Skeletal muscle tissue (tissue), 3 donors: ENCODE measurements at regions not wholly inside any gene's neighbourhood (a gene's known extent, or its start where the extent isn't known, plus 50 kb on each side); places are given as distances from the start of the nearest gene placed in this dataset.

Experiments
- H3K27ac ChIP-seq: one replicate; pipeline ENCODE4 v1.7.0; 2013; ENCODE audit warnings: mild to moderate bottlenecking, low read depth, low read length, inconsistent platforms
- H3K27me3 ChIP-seq, 3 donors: one replicate each; pipeline ENCODE4 v1.7.0; 2013; ENCODE audit warnings: low read length in 3 of 3; ENCODE audit not compliant: control insufficient read depth in 3 of 3, insufficient read depth in 3 of 3
- H3K36me3 ChIP-seq, 3 donors: one replicate each; pipeline ENCODE4 v1.7.0; 2013; ENCODE audit warnings: low read length in 3 of 3; ENCODE audit not compliant: control insufficient read depth in 3 of 3, insufficient read depth in 3 of 3
- H3K4me1 ChIP-seq, 3 donors: one replicate each; pipeline ENCODE4 v1.7.0; 2013; ENCODE audit warnings: low read length in 3 of 3, mild to moderate bottlenecking in 3 of 3; ENCODE audit not compliant: control insufficient read depth in 3 of 3, insufficient read depth in 3 of 3
- H3K4me3 ChIP-seq, 3 donors: one replicate each; pipeline ENCODE4 v1.7.0; 2013; ENCODE audit warnings: low read length in 3 of 3
- H3K9ac ChIP-seq, 3 donors: one replicate each; pipeline ENCODE4 v1.7.0; 2013; ENCODE audit warnings: low read length in 3 of 3, mild to moderate bottlenecking in 3 of 3, moderate library complexity in 2 of 3, low read depth in 1 of 3
- H3K9me3 ChIP-seq, 3 donors: one replicate each; pipeline ENCODE4 v1.7.0; 2013; ENCODE audit warnings: low read length in 3 of 3; ENCODE audit not compliant: control insufficient read depth in 3 of 3
- donor health status: Osteomylitis.

DNA sequence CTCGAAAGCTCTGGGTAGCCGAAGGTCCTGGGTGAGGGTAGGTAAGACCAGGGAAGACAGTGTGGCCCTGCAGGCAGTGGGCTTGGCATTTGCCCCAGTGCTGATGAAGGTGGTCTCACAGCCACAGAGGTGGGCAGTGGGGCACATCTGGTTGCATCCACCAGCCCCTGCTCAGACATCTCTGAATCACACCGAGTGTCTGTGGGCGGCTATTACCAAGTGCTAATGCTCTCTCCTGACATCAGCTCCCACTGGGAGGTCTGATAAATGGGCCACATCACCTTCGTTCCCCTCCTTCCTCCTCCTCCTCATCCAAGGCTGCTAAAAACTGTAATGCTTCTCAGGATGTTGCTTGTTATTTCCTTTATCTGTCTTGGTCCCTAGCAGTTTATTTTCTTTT lies 330.9 kb upstream of the COBL start:
- Histone ChIP-seq H3K36me3 (no peaks in the 10 kb centered on the region), H3K27ac (no peak overlapping the region), H3K27me3 (no peaks in the 10 kb centered on the region), H3K4me1 (no peaks in the 10 kb centered on the region), H3K4me3 (no peak overlapping the region), H3K9ac (no peak overlapping the region), H3K9me3 (no peaks in the 10 kb centered on the region)

DNA sequence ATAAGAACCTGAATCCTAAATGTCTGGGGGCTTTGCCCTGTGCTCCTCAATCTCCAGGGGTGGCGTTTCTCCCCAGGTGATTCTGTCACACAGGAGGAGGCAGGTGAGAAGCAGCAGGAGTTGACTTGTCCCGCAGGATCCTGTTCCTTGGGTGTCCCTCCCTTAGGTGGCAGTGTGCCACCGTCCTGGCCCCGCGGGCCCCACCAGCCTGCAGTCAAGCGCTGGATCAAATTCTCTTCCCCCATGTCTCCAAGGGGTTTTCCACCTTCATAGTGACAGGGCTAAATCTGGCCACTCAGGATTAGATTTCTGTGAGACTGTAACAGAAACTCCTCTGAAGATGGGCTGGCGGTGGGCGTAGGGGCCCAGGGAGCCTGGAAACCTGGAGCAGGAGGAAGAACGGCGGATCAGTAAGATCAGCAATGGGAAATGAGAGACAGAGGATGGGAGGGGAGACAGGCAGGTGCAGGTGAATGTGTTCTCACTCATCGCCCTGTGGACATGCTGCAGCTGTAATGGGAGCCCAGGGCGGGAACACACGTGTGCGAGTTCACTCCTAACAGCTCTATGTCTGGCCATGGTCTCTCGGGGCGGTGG lies 329.2 kb upstream of the COBL start:
- no peaks in the 10 kb centered on the region for H3K27me3 ChIP-seq
- H3K9ac ChIP-seq: no peak overlapping the region
- no peaks in the 10 kb centered on the region for H3K36me3 ChIP-seq
- H3K27ac ChIP-seq: no peak overlapping the region
- no peaks in the 10 kb centered on the region for H3K9me3 ChIP-seq
- no peak overlapping the region for H3K4me3 ChIP-seq
- no peaks in the 10 kb centered on the region for H3K4me1 ChIP-seq

DNA sequence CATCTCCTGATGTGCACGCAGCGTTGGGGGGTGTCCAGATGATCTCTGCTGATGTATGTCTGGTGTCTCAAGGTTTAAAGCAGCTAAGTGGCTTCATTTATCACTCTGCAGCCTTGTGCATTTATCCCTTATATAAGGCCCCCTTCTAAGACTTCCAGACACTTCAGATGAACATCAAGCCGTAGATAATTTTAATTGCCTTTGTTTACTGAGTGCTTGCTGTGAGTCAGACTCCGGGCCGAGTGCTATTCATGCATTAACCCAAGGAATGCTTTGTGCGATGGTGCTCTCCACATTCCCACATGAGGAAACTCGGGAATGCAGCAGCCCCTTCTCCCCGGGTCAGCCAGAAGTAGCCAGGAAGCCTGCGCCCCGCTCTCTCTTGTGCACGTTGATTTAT lies 328.6 kb upstream of the COBL start:
- Histone ChIP-seq H3K27ac (no peak overlapping the region), H3K36me3 (no peaks in the 10 kb centered on the region), H3K4me3 (no peak overlapping the region), H3K4me1 (no peaks in the 10 kb centered on the region), H3K9me3 (no peaks in the 10 kb centered on the region), H3K27me3 (no peaks in the 10 kb centered on the region), H3K9ac (no peak overlapping the region)

DNA sequence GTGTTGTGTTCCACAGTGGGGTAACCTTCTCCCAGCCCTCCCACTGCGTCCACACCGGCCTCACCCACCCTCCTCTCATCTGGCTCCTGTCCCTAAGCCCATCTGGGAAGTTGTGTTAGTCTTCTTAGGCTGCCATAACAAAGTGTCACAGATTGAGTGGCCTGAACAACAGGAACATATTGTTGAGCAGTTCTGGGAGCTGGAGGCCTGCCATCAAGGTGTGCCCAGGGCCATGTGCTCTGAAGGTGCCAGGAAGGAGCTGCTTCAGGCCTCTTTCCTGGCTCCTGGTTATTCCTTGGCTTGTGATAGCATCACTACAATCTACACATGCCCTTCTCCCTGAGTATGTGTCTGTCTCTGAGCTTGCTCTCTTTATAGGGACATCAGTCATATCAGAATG lies 327.6 kb upstream of the COBL start:
- H3K4me3 ChIP-seq: no peak overlapping the region
- no peak overlapping the region for H3K27ac ChIP-seq
- no peaks in the 10 kb centered on the region for H3K27me3 ChIP-seq
- H3K9ac ChIP-seq: no peak overlapping the region
- no peaks in the 10 kb centered on the region for H3K9me3 ChIP-seq
- no peaks in the 10 kb centered on the region for H3K36me3 ChIP-seq
- H3K4me1 ChIP-seq: no peaks in the 10 kb centered on the region

DNA sequence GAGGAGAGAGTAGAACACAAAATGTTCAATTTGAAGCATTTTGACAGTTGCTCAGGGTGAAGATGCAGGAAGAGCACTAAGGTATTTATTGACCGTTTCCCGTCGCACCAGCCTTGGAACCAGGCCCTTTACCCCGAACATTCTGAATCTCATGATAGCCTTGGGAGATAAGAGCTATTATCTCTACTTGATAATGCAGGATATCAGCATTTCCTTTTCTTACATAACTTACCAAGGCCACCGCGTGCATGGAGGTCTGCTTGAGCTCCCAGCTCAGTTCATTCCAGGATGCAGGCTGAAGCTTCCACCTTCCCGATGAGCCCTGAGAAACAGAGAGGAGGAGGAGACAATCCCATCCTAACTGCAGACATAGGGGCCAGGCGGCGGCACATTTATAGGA lies 324.2 kb upstream of the COBL start:
- H3K4me3 ChIP-seq: no peak overlapping the region
- no peaks in the 10 kb centered on the region for H3K36me3 ChIP-seq
- no peak overlapping the region for H3K27ac ChIP-seq
- no peaks in the 10 kb centered on the region for H3K4me1 ChIP-seq
- H3K9ac ChIP-seq: no peak overlapping the region
- no peaks in the 10 kb centered on the region for H3K27me3 ChIP-seq
- H3K9me3 ChIP-seq: no peaks in the 10 kb centered on the region

DNA sequence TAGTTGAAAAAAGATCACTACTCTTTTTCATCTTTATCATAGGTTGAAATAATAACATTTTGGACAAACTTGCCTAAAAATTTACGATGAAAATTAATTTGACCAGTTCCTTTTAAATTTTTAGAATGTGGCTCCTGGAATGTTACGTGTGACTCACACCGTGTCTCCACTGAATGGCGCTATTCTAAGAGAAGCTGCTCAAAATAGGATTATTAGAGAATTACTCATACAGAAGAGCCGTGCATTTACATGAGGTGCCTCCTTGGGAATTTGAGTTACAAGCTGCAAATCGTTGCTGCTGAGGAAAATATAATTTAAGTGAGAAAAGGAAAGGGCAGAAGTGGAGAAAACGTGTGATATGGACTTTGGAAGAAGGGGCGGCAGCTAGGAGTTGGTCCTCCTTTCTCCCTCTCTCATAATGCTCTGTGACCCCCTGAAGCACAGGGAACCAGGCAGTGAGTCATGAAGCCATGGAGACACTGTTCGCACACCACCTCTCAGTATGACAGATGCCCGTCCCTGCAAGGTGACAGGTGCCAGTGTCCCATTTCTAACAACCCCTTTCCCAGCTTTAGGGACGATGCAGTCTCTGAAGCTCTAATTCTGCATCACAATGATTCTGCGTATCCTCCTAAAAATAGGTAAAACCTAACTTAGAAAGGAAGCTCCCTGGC lies 323.2 kb upstream of the COBL start:
- Histone ChIP-seq H3K9ac (no peak overlapping the region), H3K9me3 (no peaks in the 10 kb centered on the region)

DNA sequence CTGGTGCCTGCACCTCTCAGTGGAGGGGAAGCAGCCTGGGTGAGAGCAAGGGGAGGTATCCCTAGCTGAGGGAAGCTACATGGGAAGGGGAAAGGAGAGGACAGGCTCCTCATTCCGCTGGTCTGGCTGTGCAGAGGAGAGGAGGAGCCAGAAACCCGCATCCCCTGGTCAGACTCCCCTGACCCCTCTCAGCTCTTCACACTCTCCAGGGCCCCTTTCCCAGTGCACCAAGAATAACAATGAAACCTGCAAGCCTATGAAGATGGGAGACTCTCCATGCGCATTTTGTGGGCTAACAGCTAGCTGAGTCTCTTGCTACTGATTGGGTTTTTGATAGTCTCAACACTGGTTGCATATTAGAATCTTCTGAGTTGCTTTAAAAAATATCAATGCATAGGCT lies 319.9 kb upstream of the COBL start:
- Histone ChIP-seq H3K27ac (no peak overlapping the region), H3K9ac (no peak overlapping the region), H3K27me3 (no peaks in the 10 kb centered on the region), H3K9me3 (no peaks in the 10 kb centered on the region), H3K4me3 (no peak overlapping the region), H3K4me1 (no peaks in the 10 kb centered on the region), H3K36me3 (no peaks in the 10 kb centered on the region)

More for the DNA sequence above, 323.2 kb upstream of the COBL start:
- no peaks in the 10 kb centered on the region for H3K36me3 ChIP-seq
- H3K4me3 ChIP-seq: no peak overlapping the region
- no peaks in the 10 kb centered on the region for H3K4me1 ChIP-seq
- H3K27ac ChIP-seq: no peak overlapping the region
- H3K27me3 ChIP-seq: no peaks in the 10 kb centered on the region

DNA sequence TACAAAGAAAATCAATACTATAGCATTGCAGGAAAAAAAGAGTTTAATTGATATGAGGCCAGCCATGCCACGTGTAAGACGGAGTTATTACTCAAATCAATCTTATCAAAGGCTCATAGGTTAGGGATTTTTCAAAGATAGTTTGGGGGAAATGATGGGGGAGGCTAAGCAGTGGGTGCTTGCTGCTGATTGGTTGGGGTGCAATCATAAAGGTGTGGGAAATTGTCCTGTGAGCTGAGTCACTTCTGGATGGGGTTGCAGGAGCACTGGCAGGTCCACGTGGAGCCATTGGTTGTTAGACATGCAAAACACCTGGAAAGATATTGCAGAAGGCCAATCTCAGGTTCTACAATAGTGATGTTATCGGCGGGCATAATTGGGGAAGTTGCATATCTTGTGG lies 319.2 kb upstream of the COBL start:
- Histone ChIP-seq H3K36me3 (no peaks in the 10 kb centered on the region), H3K9ac (no peak overlapping the region), H3K4me1 (no peaks in the 10 kb centered on the region), H3K4me3 (no peak overlapping the region), H3K9me3 (no peaks in the 10 kb centered on the region), H3K27me3 (no peaks in the 10 kb centered on the region), H3K27ac (no peak overlapping the region)

DNA sequence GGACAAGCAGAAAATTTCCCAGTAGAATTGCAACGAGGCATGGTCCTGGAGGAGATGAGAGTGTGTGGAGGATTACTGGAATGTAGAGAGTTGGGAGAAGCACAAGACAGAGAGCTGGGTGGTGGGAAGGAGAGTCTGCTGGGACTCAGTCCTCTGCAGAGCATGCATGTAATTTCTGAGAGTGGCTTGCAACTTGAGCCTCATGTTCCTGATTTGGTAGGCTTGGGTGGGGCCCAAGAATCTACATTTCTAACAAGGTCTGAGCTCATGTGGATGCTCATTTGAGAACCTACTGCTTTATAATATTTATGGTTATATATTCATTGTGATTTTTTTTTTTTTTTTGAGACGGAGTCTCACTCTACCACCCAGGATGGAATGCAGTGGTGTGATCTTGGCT lies 317.9 kb upstream of the COBL start:
- Histone ChIP-seq H3K4me3 (no peak overlapping the region), H3K4me1 (no peaks in the 10 kb centered on the region), H3K9ac (no peak overlapping the region), H3K36me3 (no peaks in the 10 kb centered on the region), H3K27me3 (no peaks in the 10 kb centered on the region), H3K27ac (no peak overlapping the region), H3K9me3 (no peaks in the 10 kb centered on the region)

DNA sequence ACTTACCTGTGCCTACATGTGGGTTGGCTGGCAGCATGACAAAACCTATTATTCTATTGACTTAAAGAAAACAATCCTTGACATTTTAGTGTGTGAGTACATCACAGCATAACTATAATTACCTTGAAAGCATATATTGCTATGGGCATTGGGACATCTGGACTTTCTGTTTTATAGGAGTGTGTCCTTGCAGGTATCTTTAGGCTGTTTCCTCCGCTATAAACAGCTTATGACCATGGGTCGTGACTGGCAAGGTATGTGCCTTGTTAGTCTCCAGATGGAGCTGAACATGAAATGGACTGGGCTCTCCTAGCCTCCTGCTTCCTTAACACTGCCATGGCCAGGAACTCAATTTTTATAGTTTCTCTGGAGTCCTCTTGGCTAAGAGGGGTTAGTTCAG lies 317.4 kb upstream of the COBL start:
- Histone ChIP-seq H3K9me3 (no peaks in the 10 kb centered on the region), H3K4me1 (no peaks in the 10 kb centered on the region), H3K27me3 (no peaks in the 10 kb centered on the region), H3K4me3 (no peak overlapping the region), H3K36me3 (no peaks in the 10 kb centered on the region), H3K27ac (no peak overlapping the region), H3K9ac (no peak overlapping the region)
